Right lobe of liver (tissue), 4 donors: ENCODE measurements at regions not wholly inside any gene's neighbourhood (a gene's known extent, or its start where the extent isn't known, plus 50 kb on each side); places are given as distances from the start of the nearest gene placed in this dataset.

ENCODE experiments used
- POLR2A ChIP-seq: fragments of 450-650 bp; IDR thresholded peaks from one replicate; pipeline ENCODE4 v1.6.1; 2017; ENCODE audit warnings: antibody characterized with exemption, mild to moderate bottlenecking
- TF ChIP-seq, protein P1 (sequence below), 4 donors: fragments of 200-600 bp in 3 of 4; fragments of 450-650 bp in 1 of 4; IDR thresholded peaks; one replicate each; pipeline versions ENCODE4 v1.5.1 to v1.8.0; 2016 to 2022; ENCODE audit warnings: antibody characterized with exemption in 4 of 4, mild to moderate bottlenecking in 2 of 4
- donor health status: DM: no; HTN: no; CAD: no.
- donor health status: DM: no; HTN: no; CAD: no.
- donor health status: DM: no; HTN: yes; CAD: no.

DNA sequence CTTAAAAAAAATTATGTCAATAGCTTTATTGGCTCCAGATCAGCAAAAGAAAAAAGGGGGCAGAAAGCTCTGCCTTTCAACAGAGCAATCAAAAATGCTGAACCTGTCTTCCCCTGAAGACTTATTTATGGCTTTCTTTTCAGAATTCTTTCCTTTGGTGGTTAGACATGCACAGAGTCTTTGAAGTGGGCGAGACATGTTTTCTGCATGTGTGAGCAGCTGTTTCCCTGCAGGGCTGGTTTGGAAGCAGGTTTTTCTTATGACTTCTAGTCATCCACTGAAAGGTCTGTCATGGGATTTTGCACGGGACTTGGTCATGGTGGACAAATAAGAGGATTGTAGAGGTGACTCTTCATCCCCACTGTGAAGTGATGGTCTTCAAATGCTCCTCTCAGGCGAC, 160.3 kb downstream of the VAPA start:
- TF ChIP-seq, protein P1, sequence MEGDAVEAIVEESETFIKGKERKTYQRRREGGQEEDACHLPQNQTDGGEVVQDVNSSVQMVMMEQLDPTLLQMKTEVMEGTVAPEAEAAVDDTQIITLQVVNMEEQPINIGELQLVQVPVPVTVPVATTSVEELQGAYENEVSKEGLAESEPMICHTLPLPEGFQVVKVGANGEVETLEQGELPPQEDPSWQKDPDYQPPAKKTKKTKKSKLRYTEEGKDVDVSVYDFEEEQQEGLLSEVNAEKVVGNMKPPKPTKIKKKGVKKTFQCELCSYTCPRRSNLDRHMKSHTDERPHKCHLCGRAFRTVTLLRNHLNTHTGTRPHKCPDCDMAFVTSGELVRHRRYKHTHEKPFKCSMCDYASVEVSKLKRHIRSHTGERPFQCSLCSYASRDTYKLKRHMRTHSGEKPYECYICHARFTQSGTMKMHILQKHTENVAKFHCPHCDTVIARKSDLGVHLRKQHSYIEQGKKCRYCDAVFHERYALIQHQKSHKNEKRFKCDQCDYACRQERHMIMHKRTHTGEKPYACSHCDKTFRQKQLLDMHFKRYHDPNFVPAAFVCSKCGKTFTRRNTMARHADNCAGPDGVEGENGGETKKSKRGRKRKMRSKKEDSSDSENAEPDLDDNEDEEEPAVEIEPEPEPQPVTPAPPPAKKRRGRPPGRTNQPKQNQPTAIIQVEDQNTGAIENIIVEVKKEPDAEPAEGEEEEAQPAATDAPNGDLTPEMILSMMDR (IDR thresholded peaks at IDR 0.05), result no peak
- TF ChIP-seq POLR2A, result no peak
